CD4-positive, alpha-beta T cell treated with Interleukin-2 at 100 ng/mL for 4 hours (primary cell): ENCODE measurements at regions not wholly inside any gene's neighbourhood (a gene's known extent, or its start where the extent isn't known, plus 50 kb on each side); places are given as distances from the start of the nearest gene placed in this dataset.

Source experiments
- DNase-seq: peaks from one replicate; pipeline ENCODE4 v3.0.0-alpha.2; 2020; ENCODE audit warnings: low spot score

GRCh38 chr6:47360388-47360787, 50.7 kb upstream of the TNFRSF21 start:
- DNase-seq, result no peak

- no peak for DNase-seq
Observed at GRCh38 chr6:47362857-47363461, 53.3 kb upstream of the TNFRSF21 start.

GRCh38 chr6:47363736-47364135, 54.0 kb upstream of the TNFRSF21 start:
- DNase-seq, result no peak

GRCh38 chr6:47366335-47366890, 56.7 kb upstream of the TNFRSF21 start:
- DNase-seq, result no peak

- DNase-seq, result no peak
Observed at GRCh38 chr6:47371139-47371869, 61.6 kb upstream of the TNFRSF21 start.

- DNase-seq, result no peak
Observed at GRCh38 chr6:47371870-47372255, 62.2 kb upstream of the TNFRSF21 start.

- no peak for DNase-seq
Observed at GRCh38 chr6:47372318-47372717, 62.6 kb upstream of the TNFRSF21 start.

- DNase-seq, result no peak
Observed at GRCh38 chr6:47375426-47375825, 65.7 kb upstream of the TNFRSF21 start.

- no peak for DNase-seq
Observed at GRCh38 chr6:47376930-47377329, 67.2 kb upstream of the TNFRSF21 start.

GRCh38 chr6:47377971-47378370, 68.3 kb upstream of the TNFRSF21 start:
- no peak for DNase-seq

GRCh38 chr6:47379328-47379727, 69.6 kb upstream of the TNFRSF21 start:
- no peak for DNase-seq

GRCh38 chr6:47380251-47380650, 70.5 kb upstream of the TNFRSF21 start:
- DNase-seq, result no peak

GRCh38 chr6:47381036-47381435, 71.3 kb upstream of the TNFRSF21 start:
- DNase-seq, result no peak

GRCh38 chr6:47383360-47383759, 73.7 kb upstream of the TNFRSF21 start:
- DNase-seq, result no peak

GRCh38 chr6:47391675-47392074, 82.0 kb upstream of the TNFRSF21 start:
- no peak for DNase-seq

GRCh38 chr6:47392251-47392650, 82.5 kb upstream of the TNFRSF21 start:
- DNase-seq, result no peak

GRCh38 chr6:47396401-47397069, 81.1 kb upstream of the CD2AP start:
- no peak for DNase-seq

- no peak for DNase-seq
Observed at GRCh38 chr6:47400581-47400980, 77.0 kb upstream of the CD2AP start.

GRCh38 chr6:47402081-47402480, 75.5 kb upstream of the CD2AP start:
- DNase-seq, result no peak

GRCh38 chr6:47403056-47403455, 74.5 kb upstream of the CD2AP start:
- no peak for DNase-seq

GRCh38 chr6:47403801-47404200, 73.8 kb upstream of the CD2AP start:
- no peak for DNase-seq

- DNase-seq, result no peak
Observed at GRCh38 chr6:47404435-47404834, 73.2 kb upstream of the CD2AP start.

GRCh38 chr6:47405273-47405672, 72.3 kb upstream of the CD2AP start:
- no peak for DNase-seq
